Vagina (tissue), 2 donors: ENCODE measurements at regions not wholly inside any gene's neighbourhood (a gene's known extent, or its start where the extent isn't known, plus 50 kb on each side); places are given as distances from the start of the nearest gene placed in this dataset.

Experiments
- DNase-seq, 2 donors: peaks; one replicate each; pipeline ENCODE4 v3.0.0-alpha.2; 2017; ENCODE audit errors: extremely low spot score in 2 of 2
- H3K27ac ChIP-seq: fragments of 200-600 bp; sonication (generic); one replicate; pipeline ENCODE4 v1.5.1; 2019
- H3K27me3 ChIP-seq: fragments of 200-600 bp; sonication (generic); one replicate; pipeline ENCODE4 v1.5.1; 2019
- H3K36me3 ChIP-seq, 2 donors: fragments of 200-600 bp; sonication (generic); one replicate each; pipeline ENCODE4 v1.5.1; 2017 to 2019
- H3K4me1 ChIP-seq: fragments of 200-600 bp; sonication (generic); one replicate; pipeline ENCODE4 v1.5.1; 2019
- H3K4me3 ChIP-seq, 2 donors: fragments of 200-600 bp; sonication (generic); 1 replicate in 1 of 2; 2 replicates in 1 of 2; pipeline ENCODE4 v1.5.1; 2016 to 2019
- H3K9me3 ChIP-seq: fragments of 200-600 bp; sonication (generic); one replicate; pipeline ENCODE4 v1.5.1; 2019
- CTCF ChIP-seq, 3 experiments: fragments of 450-650 bp in 2 of 3; fragments of 200-600 bp in 1 of 3; sonication (generic) in 1 of 3; IDR thresholded peaks; one replicate each; pipeline ENCODE4 v1.5.1; 2017 to 2019; ENCODE audit warnings: antibody characterized with exemption in 3 of 3, mild to moderate bottlenecking in 2 of 3, moderate library complexity in 2 of 3
- POLR2A ChIP-seq, 2 donors: fragments of 450-650 bp; IDR thresholded peaks; one replicate each; pipeline ENCODE4 v1.6.1; 2017; ENCODE audit warnings: antibody characterized with exemption in 2 of 2, mild to moderate bottlenecking in 2 of 2, moderate library complexity in 2 of 2
- POLR2AphosphoS5 ChIP-seq, 2 donors: sonication (generic); formaldehyde crosslinking; IDR thresholded peaks; one replicate each; pipeline ENCODE4 v1.9.0; 2017; ENCODE audit warnings: antibody characterized with exemption in 2 of 2, mild to moderate bottlenecking in 2 of 2, low read depth in 1 of 2; ENCODE audit not compliant: insufficient read depth in 1 of 2
- intact Hi-C: fragments of 100-400 bp; cut with DNase I; formaldehyde crosslinking; loops from one replicate; pipeline ENCODE4 v1.15.1; 2023

- TF ChIP-seq CTCF (IDR thresholded peaks at IDR 0.05) (no peak), POLR2A (IDR thresholded peaks at IDR 0.05) (no peak), POLR2AphosphoS5 (IDR thresholded peaks at IDR 0.05; ENCODE audit: insufficient read depth in 1 of 2, low read depth in 1 of 2) (no peak)
- DNase-seq, result no peak
- intact Hi-C loops, result no loop called here
- Histone ChIP-seq H3K9me3 (no peaks in the 10 kb centered on the region), H3K4me3 (no peak overlapping the region), H3K27ac (no peak overlapping the region), H3K36me3 (no peaks in the 10 kb centered on the region), H3K27me3 (no peaks in the 10 kb centered on the region), H3K4me1 (no peaks in the 10 kb centered on the region)
Observed at GRCh38 chr9:134989206-134990065, 71.7 kb upstream of the FCN1 start.

DNA sequence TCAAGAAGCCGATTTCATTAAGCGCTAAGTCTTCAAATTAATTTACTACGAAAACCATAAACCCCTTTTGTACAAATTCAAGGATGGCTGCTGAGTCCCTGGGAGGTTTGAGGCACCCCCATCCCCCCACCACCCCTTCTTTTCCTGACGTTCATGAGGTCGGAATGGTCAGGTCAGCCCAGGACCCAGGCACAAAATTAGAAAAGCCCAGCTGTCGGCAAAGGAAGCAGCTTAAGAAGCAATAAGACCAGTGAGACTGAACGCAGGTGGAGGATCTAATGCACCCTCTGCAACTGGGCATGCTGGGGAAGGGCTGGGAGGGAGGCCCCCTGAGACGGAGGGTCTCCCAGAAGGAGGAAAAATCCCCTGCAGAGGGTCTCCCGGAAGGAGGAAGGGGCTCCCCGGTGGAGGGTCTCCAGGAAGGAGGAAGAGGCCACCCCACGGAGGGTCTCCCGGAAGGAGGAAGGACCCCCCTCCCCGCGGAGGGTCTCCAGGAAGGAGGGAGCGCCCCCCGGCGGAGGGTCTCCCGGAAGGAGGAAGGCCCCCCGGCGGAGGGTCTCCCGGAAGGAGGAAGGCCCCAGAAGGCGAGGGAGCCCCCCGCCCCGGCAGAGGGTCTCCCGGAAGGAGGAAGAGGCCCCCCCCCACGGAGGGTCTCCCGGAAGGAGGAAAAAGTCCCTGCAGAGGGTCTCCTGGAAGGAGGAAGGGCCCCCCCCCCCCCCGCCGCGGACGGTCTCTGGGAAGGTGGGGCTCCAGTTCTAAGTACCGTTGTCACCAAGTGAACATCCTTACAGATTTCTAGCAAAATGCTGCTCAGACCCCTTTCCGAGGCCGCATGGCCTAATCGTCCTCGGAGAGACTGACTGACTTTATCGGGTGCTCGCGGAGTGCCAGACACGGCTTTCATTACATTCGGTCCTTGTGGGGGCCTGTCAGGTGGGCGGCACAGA lies 74.4 kb upstream of the FCN1 start:
- TF ChIP-seq POLR2AphosphoS5 (IDR thresholded peaks at IDR 0.05; ENCODE audit: insufficient read depth in 1 of 2, low read depth in 1 of 2), result no peak
- no peak for TF ChIP-seq CTCF (IDR thresholded peaks at IDR 0.05)
- TF ChIP-seq POLR2A (IDR thresholded peaks at IDR 0.05), result no peak
- H3K36me3 ChIP-seq, result no peaks in the 10 kb centered on the region
- intact Hi-C loops, result no loop called here
- H3K9me3 ChIP-seq, result no peaks in the 10 kb centered on the region
- no peak for DNase-seq
- H3K4me3 ChIP-seq, result no peak overlapping the region
- H3K27ac ChIP-seq, result no peak overlapping the region
- H3K27me3 ChIP-seq, result no peaks in the 10 kb centered on the region
- no peaks in the 10 kb centered on the region for H3K4me1 ChIP-seq

DNA sequence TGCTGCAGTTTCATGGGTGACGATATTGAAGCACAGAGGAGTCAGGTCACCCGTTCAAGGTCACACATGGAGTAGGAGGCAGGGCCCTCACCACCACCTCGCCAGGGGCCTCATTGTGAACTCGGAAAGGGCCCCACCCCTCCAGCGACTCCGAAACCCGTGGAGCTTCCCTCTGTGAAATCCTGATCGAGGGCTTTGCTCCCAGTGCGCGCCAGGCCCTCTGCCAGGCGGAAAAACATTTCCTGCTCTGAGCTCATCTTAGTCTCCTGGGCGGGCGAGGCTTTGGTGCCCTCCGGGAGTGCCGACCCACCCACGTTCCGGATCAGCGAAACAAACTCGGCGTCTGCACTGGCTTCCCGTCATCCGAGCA lies 75.0 kb upstream of the FCN1 start:
- intact Hi-C loops, result no loop called here
- no peaks in the 10 kb centered on the region for H3K9me3 ChIP-seq
- no peaks in the 10 kb centered on the region for H3K36me3 ChIP-seq
- no peak overlapping the region for H3K27ac ChIP-seq
- H3K27me3 ChIP-seq, result no peaks in the 10 kb centered on the region
- no peak for DNase-seq
- TF ChIP-seq POLR2AphosphoS5 (IDR thresholded peaks at IDR 0.05; ENCODE audit: insufficient read depth in 1 of 2, low read depth in 1 of 2) (no peak), CTCF (IDR thresholded peaks at IDR 0.05) (no peak), POLR2A (IDR thresholded peaks at IDR 0.05) (no peak)
- no peaks in the 10 kb centered on the region for H3K4me1 ChIP-seq
- no peak overlapping the region for H3K4me3 ChIP-seq

- Histone ChIP-seq H3K9me3 (no peaks in the 10 kb centered on the region), H3K4me1 (no peaks in the 10 kb centered on the region), H3K27ac (no peak overlapping the region), H3K27me3 (no peaks in the 10 kb centered on the region), H3K4me3 (no peak overlapping the region), H3K36me3 (no peaks in the 10 kb centered on the region)
- no peak for TF ChIP-seq POLR2A (IDR thresholded peaks at IDR 0.05)
- TF ChIP-seq CTCF (IDR thresholded peaks at IDR 0.05), result no peak
- no peak for TF ChIP-seq POLR2AphosphoS5 (IDR thresholded peaks at IDR 0.05; ENCODE audit: insufficient read depth in 1 of 2, low read depth in 1 of 2)
- intact Hi-C loops, result no loop called here
- no peak for DNase-seq
Observed at GRCh38 chr9:134993416-134993815, 75.7 kb upstream of the FCN1 start.
